Right lobe of liver (tissue), 4 donors: ENCODE measurements at regions not wholly inside any gene's neighbourhood (a gene's known extent, or its start where the extent isn't known, plus 50 kb on each side); places are given as distances from the start of the nearest gene placed in this dataset.

Experiments
- POLR2A ChIP-seq: fragments of 450-650 bp; IDR thresholded peaks from one replicate; pipeline ENCODE4 v1.6.1; 2017; ENCODE audit warnings: antibody characterized with exemption, mild to moderate bottlenecking
- TF ChIP-seq, protein P1 (sequence below), 4 donors: fragments of 200-600 bp in 3 of 4; fragments of 450-650 bp in 1 of 4; IDR thresholded peaks; one replicate each; pipeline versions ENCODE4 v1.5.1 to v1.8.0; 2016 to 2022; ENCODE audit warnings: antibody characterized with exemption in 4 of 4, mild to moderate bottlenecking in 2 of 4
- donor health status: DM: no; HTN: no; CAD: no.
- donor health status: DM: no; HTN: no; CAD: no.
- donor health status: DM: no; HTN: yes; CAD: no.

DNA sequence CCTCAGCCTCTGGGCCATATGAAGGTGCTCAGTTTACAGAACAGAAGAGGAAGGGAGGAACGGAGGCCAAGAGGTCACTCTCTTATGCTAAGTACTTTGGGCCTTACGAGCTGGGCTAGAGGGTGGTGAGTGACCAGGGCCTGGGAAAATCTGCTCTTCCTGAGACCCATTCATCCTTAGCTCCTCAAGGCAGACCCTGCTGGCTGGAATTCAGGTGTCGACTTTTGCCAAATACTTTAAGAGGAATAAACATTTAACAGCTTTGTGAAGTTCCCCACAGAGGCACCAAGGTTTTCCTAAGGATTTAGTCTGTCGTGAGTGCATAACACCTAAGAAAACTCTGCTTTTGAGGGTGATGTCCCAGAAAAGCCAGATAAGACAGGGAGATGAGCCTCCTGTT, 129.7 kb upstream of the SIX2 start:
- TF ChIP-seq POLR2A: no peak
- TF ChIP-seq, protein P1, sequence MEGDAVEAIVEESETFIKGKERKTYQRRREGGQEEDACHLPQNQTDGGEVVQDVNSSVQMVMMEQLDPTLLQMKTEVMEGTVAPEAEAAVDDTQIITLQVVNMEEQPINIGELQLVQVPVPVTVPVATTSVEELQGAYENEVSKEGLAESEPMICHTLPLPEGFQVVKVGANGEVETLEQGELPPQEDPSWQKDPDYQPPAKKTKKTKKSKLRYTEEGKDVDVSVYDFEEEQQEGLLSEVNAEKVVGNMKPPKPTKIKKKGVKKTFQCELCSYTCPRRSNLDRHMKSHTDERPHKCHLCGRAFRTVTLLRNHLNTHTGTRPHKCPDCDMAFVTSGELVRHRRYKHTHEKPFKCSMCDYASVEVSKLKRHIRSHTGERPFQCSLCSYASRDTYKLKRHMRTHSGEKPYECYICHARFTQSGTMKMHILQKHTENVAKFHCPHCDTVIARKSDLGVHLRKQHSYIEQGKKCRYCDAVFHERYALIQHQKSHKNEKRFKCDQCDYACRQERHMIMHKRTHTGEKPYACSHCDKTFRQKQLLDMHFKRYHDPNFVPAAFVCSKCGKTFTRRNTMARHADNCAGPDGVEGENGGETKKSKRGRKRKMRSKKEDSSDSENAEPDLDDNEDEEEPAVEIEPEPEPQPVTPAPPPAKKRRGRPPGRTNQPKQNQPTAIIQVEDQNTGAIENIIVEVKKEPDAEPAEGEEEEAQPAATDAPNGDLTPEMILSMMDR (IDR thresholded peaks at IDR 0.05): no peak
